HG03378 (cell line): ENCODE measurements at regions not wholly inside any gene's neighbourhood (a gene's known extent, or its start where the extent isn't known, plus 50 kb on each side); places are given as distances from the start of the nearest gene placed in this dataset.

ENCODE experiments used
- ATAC-seq: cut with Tn5 transposase; IDR thresholded peaks from one replicate; pipeline ENCODE4 v1.9.1; 2021; ENCODE audit warnings: mild to moderate bottlenecking, moderate library complexity; ENCODE audit not compliant: unreplicated experiment

DNA sequence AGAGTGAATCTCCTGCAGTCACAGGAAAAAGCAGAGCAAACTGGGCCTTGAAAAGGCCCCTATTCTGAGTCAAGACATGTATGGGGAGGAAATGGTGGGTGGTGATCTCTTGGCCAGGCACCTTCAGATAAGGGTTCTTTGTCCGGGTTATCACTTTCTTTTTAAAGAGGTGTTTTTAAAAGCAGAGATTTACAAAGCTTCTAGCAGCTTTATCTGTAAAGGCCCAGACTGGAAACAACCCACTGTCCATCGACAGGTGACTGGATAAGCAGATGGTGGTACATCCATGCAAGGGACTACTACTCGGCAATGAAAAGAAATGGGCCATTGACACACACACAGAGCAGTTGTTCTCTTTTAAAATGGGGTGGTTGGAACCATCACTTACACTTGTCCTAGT is 596.7 kb upstream of the MKI67 start:
- ATAC-seq: no peak

DNA sequence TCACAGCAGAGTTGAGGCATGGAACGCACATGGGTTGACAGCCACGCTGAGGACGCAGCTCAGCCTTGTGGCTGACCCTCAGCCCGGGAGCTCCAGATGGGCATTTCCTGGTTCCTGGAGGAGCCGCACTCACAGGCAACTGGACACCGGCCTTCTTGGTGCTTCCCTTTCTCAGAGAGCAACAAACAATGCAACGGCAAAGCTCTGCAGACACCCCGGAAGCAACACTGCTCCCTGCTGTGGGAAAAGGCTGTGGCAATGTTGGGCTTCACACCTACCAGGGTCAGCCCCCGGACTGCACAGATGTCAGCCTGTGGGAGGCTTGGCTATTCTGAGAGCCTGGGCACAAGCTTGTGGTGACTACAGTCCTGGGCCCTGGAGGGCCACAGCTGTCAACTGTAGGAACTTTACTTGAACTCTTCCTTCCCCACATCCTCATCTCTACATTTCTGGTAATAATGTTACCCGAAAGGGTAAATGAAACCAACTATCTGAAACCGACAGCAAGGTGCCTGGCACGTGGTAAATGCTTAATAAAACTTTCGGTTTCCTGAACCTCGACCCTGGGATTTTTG is 597.5 kb upstream of the MKI67 start:
- ATAC-seq: no peak

DNA sequence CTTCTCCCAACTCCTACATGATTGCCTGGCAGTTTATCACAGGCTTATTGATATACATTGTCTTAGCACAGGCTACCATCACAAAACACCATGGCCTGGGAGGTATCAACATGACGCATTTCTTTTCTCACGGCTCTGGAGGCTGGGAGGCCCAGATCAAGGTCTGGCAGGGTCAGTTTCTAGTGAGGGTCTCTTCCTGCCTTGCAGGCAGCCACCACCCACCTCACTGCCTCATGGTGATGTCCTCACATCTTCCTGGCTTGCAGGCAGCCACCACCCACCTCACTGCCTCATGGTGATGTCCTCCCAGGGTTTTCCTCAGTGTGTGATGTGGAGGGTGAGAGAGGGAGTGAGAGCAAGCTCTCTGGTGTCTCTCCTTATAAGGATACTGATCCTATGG is 599.3 kb upstream of the MKI67 start:
- no peak for ATAC-seq

DNA sequence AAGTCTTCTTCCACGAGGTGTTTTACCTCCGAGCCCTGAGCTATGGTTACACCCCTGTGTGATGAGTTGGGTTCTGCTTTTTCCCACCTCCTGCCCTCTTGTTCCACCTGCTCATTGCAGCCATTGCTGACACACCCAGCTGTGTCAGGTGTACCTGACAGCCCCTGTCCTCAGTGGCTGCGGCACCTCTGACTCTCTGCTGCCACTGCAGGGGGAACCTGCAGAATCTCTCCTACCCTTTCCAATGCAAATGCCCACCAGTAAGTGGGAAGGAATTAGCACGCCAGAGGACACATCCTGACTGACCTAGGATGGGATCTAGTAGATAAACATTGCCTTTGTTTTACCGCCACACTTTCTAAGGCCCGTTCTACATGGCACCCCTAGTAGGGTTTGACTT is 600.9 kb upstream of the MKI67 start:
- ATAC-seq: no peak

DNA sequence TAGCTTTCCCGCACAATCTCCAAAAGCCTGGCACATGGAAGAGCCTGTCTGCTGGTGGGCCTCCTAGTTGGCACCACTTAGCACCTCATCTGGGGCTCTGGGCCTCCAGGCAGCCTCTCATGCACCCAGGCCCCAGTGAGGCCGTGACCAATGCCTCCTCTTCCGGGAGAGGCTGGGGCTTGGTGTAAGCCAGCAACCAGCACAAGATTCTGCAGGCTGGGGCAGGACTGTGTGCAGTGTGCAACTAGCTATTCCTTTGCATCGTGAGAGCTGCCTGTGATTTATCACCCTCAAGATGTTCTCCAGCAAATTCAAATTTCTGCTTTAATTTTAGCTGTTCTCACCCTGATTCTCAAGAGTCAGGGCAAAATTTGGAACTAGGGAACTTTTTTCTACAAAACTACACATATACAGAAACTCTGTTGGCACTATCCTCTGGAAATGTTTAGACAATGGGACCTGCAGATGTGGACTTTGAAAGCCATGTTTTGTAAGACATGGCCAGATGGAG is 603.7 kb upstream of the MKI67 start:
- ATAC-seq: no peak

DNA sequence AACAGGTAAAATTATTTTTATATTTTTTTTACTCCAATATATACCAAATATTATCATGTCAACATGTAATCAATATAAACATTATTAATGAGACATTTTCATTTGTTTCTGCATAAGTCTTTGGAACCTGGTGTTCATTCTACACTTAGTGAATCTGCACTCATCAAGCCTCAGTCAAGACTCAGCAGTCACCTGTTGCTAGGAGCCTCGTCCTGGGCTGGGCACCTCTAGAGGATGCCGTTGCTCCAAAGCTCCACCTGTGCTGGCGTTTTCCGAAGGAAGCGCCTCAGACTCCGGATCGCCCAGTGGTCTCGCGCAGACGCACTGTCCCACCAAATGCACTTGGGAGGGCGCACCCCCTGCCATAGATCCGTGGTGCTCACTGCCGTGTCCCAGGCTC is 604.7 kb upstream of the MKI67 start:
- no peak for ATAC-seq

DNA sequence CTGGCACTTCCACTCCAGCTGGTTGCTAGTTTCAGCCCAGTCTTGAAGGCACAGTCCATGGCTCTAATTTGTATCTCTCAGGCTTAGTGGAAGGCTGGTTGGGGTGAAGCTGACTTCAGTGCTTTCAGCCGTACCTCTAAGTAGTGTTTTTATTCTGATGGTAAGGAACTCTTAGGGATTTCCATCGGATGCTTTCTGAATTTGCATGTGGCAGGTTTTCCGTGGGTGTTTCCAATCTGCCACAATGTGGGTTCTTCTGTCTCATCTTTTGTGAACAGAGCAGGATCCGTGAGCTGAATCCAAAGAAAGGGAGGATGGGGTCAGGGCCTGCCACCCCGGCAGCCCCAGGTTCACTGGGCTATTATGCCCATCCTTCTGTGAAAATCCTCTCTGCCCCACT is 607.9 kb upstream of the MKI67 start:
- ATAC-seq: no peak

DNA sequence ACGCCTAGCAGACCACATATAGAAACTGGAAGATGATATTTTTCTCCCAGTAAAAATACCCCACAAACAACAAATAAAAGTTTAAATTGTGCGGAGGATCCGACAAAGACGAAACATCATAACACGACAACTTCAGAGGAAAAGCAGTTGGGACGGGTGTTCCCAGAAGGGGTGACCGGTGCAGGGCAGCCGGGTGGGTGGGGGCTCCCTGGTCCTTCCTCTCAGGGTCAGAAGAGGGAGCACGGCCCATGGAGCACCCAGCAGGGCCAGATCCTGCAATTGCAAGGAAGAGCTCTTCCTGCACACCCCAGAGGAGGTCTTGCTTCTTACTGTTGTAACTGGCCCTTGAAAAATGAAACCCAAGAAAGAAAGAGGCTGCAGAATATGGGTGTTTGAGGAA is 608.5 kb upstream of the MKI67 start:
- ATAC-seq: no peak

DNA sequence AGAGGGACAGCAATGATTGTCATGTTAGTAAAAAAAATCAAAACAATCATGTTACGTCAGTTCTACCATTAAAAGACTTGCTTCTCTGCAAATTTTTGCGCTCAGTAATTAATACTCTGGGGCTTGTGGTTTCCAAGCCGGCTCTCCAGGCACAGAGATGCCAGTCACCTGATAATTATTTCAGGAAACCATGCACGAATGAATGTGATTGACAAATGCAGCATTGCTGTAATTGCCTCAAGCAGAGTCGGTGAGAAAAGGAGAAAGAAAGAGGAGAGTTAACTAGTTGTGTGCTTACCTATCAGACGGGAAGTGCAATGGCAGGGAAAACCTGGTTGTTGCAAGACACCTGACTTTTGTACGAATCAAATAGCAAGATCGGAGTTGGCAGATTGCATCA is 609.8 kb upstream of the MKI67 start:
- ATAC-seq: no peak

DNA sequence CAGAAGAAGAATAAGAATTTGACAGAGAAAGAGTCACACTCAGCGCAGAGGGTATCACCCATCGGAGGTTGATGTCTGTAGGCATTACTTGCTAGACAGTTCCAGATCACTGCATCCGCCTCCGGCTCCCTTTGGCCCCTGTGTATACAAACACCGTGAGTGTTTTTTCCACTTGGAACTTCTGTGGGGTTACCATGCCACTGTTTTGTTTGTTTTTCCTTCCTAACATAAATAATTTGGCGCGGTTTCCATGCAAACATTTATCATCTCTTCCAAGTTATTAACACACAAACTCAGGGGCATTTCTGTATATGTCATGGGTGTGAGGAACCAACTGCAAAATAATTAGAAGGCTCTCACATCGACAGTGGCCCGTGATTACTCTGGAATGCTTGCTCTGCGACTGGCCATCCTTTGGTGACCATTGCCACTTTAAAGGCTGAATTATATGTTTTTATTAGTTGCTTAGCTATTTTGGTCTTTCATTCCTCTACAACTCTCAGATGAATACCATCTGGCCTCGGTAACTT is 612.2 kb upstream of the MKI67 start:
- ATAC-seq: no peak

DNA sequence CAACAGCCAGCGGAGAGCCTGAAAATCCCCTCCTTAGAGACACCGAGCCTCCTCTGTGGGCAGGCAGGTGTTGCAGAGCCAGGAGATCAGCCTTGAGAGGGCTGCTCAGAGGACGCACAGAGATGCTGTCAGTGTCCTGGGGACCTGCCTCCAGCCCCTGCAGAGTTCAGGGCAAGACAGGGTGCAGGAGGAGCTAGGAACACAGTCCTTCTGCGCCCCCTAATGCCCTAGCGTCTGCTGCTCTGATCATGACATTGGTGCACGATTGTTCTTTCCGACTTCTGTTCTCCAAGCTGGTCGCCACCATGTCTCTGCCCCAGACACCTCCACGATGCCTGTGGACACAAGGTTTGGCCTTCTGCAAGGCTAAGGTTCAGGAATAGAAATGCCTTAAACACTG is 613.7 kb upstream of the MKI67 start:
- ATAC-seq: no peak

DNA sequence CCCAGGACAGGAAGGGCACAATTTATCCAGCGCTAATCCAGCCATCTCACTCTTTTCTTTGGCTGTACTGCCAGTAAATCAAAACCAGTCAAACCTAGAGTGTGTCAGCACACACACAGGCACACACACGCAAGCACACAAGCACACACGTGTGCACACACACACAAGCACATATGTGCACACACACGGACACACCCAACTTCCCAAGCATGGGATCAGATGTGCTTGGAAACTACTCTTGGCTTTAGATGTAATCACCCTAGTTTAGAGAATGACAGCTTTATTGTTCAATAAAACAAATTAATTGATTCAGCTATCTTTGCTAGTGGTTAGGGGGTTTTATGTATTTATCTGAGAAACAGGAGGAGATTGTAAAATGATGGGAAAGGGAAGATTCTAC is 615.0 kb upstream of the MKI67 start:
- ATAC-seq: no peak

DNA sequence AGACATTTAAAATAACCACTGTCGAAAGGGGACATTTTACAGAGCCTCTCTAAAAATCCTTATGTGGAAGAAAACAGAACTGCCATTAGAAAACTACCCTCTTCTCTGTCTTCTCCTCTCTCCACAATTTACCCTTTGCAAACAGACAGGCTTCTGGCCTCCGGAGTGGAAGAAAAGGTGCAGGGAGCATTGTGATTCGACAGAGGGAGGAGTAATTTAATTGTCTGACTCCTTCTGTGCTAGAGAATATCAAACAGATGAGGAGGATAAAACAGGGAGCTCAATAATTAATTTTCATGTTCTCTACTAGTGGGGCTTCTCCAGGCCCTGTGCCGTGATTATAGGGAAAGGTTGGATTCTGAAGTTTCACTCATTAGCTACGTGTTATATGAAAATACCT is 615.5 kb upstream of the MKI67 start:
- no peak for ATAC-seq

DNA sequence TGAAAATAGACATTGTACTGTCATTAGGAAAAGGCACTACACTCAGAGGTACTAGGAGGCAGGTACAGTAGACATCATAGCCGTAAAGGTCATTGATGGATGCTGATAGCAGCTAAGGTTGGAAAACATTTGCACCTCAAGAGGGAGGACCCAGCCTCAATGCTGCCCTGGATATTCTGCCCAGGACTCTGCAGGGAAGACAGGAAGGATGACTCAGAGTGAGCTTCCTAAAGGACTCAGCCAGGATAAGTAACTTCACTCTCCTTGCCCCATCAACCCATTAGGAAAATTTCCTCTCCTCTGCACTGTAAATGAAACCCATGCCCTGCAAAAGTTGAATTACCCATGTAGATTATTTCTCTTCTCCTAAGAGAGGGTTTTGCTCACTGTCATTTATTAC is 617.9 kb upstream of the MKI67 start:
- ATAC-seq: no peak

DNA sequence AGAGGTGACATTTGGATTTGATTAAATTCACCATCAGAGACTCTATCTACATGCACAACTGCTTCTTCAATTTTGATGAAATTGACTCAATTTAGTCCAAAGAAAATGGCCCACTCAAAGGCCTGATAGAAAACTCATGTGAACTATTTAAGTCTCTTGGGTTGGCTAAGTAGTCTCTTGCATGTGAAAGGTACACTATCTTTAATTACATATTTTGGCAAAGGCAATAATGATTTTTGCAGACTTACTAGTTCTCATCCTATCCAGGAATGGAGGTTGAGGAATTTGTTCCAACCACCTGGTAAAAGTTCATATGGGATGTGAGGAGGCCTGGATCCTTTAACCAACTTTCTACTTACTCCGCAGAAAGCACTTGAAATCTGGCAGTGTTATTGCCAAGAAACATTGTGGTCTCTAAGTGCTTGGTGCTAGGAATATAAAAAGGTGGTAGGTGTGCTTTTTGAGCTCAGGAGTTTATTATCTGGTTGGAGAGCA is 618.6 kb upstream of the MKI67 start:
- no peak for ATAC-seq

DNA sequence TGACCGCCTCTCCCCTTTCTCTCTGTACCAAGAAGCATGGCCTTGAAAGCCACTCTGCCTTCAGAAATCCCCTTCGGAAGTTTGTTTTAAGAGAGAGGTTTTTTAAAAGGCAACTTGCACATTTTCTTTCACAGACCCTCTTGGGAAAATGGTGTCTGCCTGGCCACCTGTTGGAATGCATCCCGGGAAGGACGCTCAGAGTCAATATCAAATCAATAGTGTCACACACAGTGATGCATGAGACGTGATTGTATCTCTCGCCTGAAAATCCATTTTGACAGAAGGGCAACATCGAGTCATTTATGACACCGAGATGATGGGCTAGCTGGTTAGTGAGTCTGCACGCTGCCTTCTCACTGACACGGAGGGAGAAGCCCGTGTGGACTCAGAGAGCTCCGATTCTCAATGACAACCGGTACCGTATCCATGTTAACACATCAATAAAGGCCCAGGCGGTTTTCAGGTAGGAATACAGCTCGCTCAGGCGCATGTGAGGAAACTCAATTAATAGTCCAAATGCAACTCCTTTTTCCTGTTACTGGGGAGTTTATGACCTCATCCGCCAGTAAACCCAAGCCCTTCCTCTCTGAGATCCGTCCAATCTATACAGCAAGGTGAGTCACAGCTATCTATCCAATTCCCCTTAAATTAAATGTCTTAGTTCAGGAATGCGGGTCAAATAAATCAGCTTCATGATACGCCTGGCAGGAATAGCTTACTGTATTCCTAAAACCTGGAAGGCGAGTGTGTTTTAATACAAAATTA is 621.5 kb upstream of the MKI67 start:
- no peak for ATAC-seq

DNA sequence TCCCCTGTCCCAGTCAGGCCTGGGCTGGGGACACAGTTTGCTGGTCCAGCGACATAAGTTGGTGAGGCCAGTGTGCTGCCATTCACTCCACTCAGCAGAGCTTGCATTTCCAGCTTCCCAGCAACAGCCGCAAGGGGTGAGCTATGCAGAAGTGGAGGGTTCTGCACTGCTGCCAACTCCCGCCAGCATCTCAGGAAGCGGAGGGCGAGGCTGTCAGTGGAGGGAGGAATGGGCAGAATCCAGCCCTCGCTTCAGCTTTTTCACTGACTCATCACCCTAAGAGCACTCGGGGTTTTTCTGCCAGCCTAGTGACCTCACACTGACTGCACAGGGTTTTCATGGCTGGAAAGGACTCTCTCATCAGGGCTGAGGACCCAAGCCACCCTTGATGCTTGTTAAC is 625.1 kb upstream of the MKI67 start:
- no peak for ATAC-seq

DNA sequence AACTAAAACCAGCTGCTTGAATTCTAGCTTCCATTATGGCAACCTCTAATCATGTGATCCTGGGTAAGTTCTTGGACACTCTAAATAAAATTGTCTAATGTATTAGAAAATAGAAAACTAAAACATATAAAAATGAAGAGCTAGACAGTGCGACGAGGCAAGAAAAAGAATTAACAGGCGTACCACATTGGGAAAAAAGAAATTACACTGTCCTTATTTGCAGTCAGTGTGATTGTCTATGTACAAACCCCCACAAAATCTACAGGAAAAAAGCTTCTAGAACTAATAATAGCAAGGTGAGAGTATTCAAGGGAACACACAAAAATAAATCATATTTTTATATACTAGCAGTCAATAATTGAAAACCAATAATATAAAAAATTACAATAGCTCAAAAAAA is 625.6 kb upstream of the MKI67 start:
- no peak for ATAC-seq

DNA sequence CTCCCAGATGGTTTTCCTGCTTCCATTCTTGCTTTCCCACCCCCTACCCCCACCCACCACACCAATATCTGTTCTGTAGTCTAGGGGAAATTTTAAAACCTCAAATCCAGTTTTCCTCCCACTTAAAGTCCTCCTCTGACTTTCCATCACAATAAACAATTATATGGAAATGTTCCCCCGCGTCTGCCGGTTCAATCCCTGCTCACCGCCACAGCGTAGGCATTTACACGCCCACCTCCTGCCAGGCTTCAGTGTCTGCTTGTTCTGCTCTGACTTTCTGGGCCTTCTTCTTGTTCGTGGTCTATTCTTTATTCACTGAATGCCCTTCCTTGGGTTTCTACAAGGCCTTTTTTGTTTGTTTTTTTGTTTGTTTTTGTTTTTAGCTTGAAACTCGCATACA is 633.0 kb upstream of the MKI67 start:
- ATAC-seq: no peak

DNA sequence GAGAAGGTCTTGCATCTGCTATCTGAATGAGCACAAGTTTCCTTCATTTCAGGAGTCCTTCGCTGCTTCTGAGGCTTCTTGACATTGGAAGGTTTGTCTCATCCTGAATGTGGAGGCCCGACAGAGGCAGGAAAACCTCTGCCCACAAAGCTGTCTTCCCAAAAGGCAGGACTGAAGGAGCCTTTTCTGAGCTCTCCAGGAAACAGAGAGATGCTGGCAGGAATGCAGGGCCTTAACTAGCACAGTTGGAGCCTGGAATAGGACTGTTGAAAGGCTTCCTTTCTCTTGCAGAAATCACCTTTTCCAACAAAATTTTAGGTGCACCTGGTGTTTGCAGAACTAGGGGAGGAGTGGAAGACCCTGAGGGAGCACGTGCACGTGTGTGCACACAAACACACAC is 637.4 kb upstream of the MKI67 start:
- no peak for ATAC-seq

DNA sequence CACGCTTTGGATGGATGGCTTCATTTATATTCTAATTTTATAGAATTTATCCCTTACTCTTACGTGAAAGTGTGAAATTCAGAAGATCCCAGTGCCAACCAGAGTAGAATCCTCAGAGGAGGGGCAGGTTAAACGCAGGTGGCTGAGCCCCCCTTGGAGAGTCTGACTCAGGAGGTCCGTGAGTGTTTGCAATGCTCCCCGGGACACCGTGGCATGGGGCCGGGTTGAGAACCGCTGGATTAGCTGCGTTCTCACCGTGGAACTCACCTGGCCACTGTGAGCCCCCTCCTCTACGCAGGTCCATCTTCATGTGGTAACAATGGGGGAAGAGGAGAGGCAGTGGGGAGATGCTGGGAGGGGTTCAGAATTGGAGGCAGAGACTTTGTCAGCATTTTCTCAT is 638.0 kb upstream of the MKI67 start:
- no peak for ATAC-seq

DNA sequence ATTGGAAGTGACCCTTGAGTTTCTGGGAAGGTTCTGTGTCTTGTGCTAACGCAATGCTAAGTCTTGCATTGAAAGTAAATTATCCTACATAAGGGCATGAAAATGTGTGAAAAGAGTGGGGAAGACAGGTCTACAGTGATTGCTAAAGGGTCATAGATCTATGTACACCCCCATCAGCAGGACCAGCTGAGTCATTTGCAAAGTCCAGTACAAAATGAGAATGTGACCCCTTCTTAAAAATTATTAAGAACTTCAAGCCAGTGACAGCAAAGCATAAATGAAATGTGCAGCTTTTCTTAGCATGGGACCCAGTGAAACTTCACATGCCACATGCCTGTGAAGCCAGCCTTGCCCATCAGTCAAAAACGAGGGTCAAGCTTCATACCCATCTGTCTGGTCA is 640.7 kb upstream of the MKI67 start:
- ATAC-seq: no peak
